ENCODE measurements at regions not wholly inside any gene's neighbourhood (a gene's known extent, or its start where the extent isn't known, plus 50 kb on each side); places are given as distances from the start of the nearest gene placed in this dataset.

GRCh38 chr9:75213765-75214164 is 125.5 kb downstream of the OSTF1 start:
- Histone ChIP-seq H3K27ac (ENCODE audit: low read length) (no peak overlapping the region), H3K4me1 (ENCODE audit: control insufficient read depth in 1 of 2, extremely low read depth in 1 of 2, insufficient read depth in 2 of 2, low read length in 2 of 2) (no peaks in the 10 kb centered on the region), H3K36me3 (ENCODE audit: control insufficient read depth in 2 of 2, extremely low read depth in 1 of 2, insufficient read depth in 1 of 2, low read length in 1 of 2) (no peaks in the 10 kb centered on the region), H3K4me3 (ENCODE audit: control insufficient read depth in 1 of 2, extremely low read depth in 1 of 2, low read length in 1 of 2) (no peak overlapping the region), H3K27me3 (replicated peaks in 1 of 2; ENCODE audit: control insufficient read depth in 2 of 2, extremely low read depth in 1 of 2, insufficient read depth in 2 of 2, low read length in 1 of 2) (no peaks in the 10 kb centered on the region), H3K9me3 (no peaks in the 10 kb centered on the region)
- H3K27me3 Mint-ChIP-seq = no peaks in the 10 kb centered on the region
- POLR2A ChIA-PET = no interaction called here
- H3K36me3 Mint-ChIP-seq = peaks cover 58% of the 10 kb centered on the region
- H3K4me1 Mint-ChIP-seq = no peaks in the 10 kb centered on the region
- WGBS (ENCODE audit: insufficient coverage) = 94% methylated on average over 2 of the region's 3 CpGs
- DNase-seq (no peak), ATAC-seq (replicated peaks in 1 of 4) (no peak)
- CTCF ChIA-PET = interaction anchor here in 1 of 2 donors (1.1 kb wide), 1 partner anchor 16 kb away, joined by 3 read pairs; no protein-coding TSS in a partner anchor
- peaks cover 0 to 3% (median 0%) of the 10 kb centered on the region in 3 donors for H3K9me3 Mint-ChIP-seq
- no peak overlapping the region for H3K27ac Mint-ChIP-seq
- H3K4me3 Mint-ChIP-seq = no peak overlapping the region

GRCh38 chr9:75226403-75227139 is 138.3 kb downstream of the OSTF1 start:
- POLR2A ChIA-PET = no interaction called here
- Mint-ChIP-seq H3K4me3 (no peak overlapping the region), H3K27me3 (peaks cover 0 to 3% of the 10 kb centered on the region in 2 donors), H3K9me3 (peaks cover 11 to 32% (median 21%) of the 10 kb centered on the region in 3 donors), H3K36me3 (peaks cover 57% of the 10 kb centered on the region), H3K27ac (no peak overlapping the region), H3K4me1 (no peaks in the 10 kb centered on the region)
- H3K36me3 ChIP-seq (ENCODE audit: control insufficient read depth in 2 of 2, extremely low read depth in 1 of 2, insufficient read depth in 1 of 2, low read length in 1 of 2) = no peaks in the 10 kb centered on the region
- no peaks in the 10 kb centered on the region for H3K9me3 ChIP-seq
- ATAC-seq (replicated peaks in 1 of 4) = no peak
- H3K4me1 ChIP-seq (ENCODE audit: control insufficient read depth in 1 of 2, extremely low read depth in 1 of 2, insufficient read depth in 2 of 2, low read length in 2 of 2) = no peaks in the 10 kb centered on the region
- H3K27ac ChIP-seq (ENCODE audit: low read length) = no peak overlapping the region
- no peak for DNase-seq
- no peak overlapping the region for H3K4me3 ChIP-seq (ENCODE audit: control insufficient read depth in 1 of 2, extremely low read depth in 1 of 2, low read length in 1 of 2)
- H3K27me3 ChIP-seq (replicated peaks in 1 of 2; ENCODE audit: control insufficient read depth in 2 of 2, extremely low read depth in 1 of 2, insufficient read depth in 2 of 2, low read length in 1 of 2) = no peaks in the 10 kb centered on the region
- WGBS (ENCODE audit: insufficient coverage) = 53% methylated on average over 1 of the region's 2 CpGs
- CTCF ChIA-PET = interaction anchor here in 1 of 2 donors (0.6 kb wide), 1 partner anchor 1052 kb away, joined by 4 read pairs; no protein-coding TSS in a partner anchor

DNA sequence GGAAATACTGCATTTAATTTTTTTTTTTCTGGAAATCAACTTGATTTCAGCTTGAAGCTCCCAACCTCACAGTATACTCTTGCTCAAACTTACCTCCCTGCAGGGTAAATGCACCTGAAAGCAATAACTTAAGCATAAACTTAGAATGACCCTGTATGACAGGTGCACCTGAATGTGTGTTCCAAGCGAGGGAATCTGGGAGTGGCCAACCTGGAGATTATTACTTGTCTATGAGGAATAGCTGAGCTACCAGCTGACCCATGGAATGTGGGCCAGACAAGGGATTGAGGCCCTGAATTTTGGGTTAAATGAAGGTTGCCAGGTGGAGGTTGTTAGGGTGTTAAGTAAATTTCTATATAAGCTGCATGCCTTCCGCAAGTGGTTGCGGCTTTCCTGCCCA is 140.6 kb downstream of the OSTF1 start:
- Histone ChIP-seq H3K9me3 (no peaks in the 10 kb centered on the region), H3K4me3 (ENCODE audit: control insufficient read depth in 1 of 2, extremely low read depth in 1 of 2, low read length in 1 of 2) (no peak overlapping the region), H3K4me1 (ENCODE audit: control insufficient read depth in 1 of 2, extremely low read depth in 1 of 2, insufficient read depth in 2 of 2, low read length in 2 of 2) (no peaks in the 10 kb centered on the region), H3K36me3 (ENCODE audit: control insufficient read depth in 2 of 2, extremely low read depth in 1 of 2, insufficient read depth in 1 of 2, low read length in 1 of 2) (no peaks in the 10 kb centered on the region), H3K27ac (ENCODE audit: low read length) (no peak overlapping the region), H3K27me3 (replicated peaks in 1 of 2; ENCODE audit: control insufficient read depth in 2 of 2, extremely low read depth in 1 of 2, insufficient read depth in 2 of 2, low read length in 1 of 2) (no peaks in the 10 kb centered on the region)
- no peak for ATAC-seq (replicated peaks in 1 of 4)
- 87% methylated on average over 3 of the region's 3 CpGs for WGBS (ENCODE audit: insufficient coverage)
- Mint-ChIP-seq H3K36me3 (peaks cover 55% of the 10 kb centered on the region), H3K4me3 (no peak overlapping the region), H3K4me1 (no peaks in the 10 kb centered on the region), H3K9me3 (peaks cover 11 to 28% (median 17%) of the 10 kb centered on the region in 3 donors), H3K27me3 (peaks cover 0 to 3% of the 10 kb centered on the region in 2 donors), H3K27ac (no peak overlapping the region)
- CTCF ChIA-PET = no interaction called here
- POLR2A ChIA-PET = no interaction called here
- no peak for DNase-seq

GRCh38 chr9:75229605-75230332 is 141.5 kb downstream of the OSTF1 start:
- no peaks in the 10 kb centered on the region for H3K4me1 ChIP-seq (ENCODE audit: control insufficient read depth in 1 of 2, extremely low read depth in 1 of 2, insufficient read depth in 2 of 2, low read length in 2 of 2)
- Mint-ChIP-seq H3K27ac (no peak overlapping the region), H3K9me3 (peaks cover 7 to 26% (median 14%) of the 10 kb centered on the region in 3 donors), H3K27me3 (no peaks in the 10 kb centered on the region), H3K36me3 (peaks cover 49% of the 10 kb centered on the region), H3K4me1 (no peaks in the 10 kb centered on the region), H3K4me3 (no peak overlapping the region)
- H3K36me3 ChIP-seq (ENCODE audit: control insufficient read depth in 2 of 2, extremely low read depth in 1 of 2, insufficient read depth in 1 of 2, low read length in 1 of 2) = no peaks in the 10 kb centered on the region
- H3K27me3 ChIP-seq (replicated peaks in 1 of 2; ENCODE audit: control insufficient read depth in 2 of 2, extremely low read depth in 1 of 2, insufficient read depth in 2 of 2, low read length in 1 of 2) = no peaks in the 10 kb centered on the region
- ATAC-seq (replicated peaks in 1 of 4) (no peak), DNase-seq (no peak)
- no peak overlapping the region for H3K4me3 ChIP-seq (ENCODE audit: control insufficient read depth in 1 of 2, extremely low read depth in 1 of 2, low read length in 1 of 2)
- no peaks in the 10 kb centered on the region for H3K9me3 ChIP-seq
- WGBS (ENCODE audit: insufficient coverage) = 50% methylated on average over 1 of the region's 5 CpGs
- no peak overlapping the region for H3K27ac ChIP-seq (ENCODE audit: low read length)
- CTCF ChIA-PET = interaction anchor here (0.5 to 0.6 kb wide), 3 partner anchors 65 to 1928 kb away, joined by 3 to 5 read pairs (median 4); no protein-coding TSS in a partner anchor
- POLR2A ChIA-PET = interaction anchor here in 1 of 2 donors (0.6 kb wide), 1 partner anchor 64 kb away, joined by 3 read pairs; no protein-coding TSS in a partner anchor

DNA sequence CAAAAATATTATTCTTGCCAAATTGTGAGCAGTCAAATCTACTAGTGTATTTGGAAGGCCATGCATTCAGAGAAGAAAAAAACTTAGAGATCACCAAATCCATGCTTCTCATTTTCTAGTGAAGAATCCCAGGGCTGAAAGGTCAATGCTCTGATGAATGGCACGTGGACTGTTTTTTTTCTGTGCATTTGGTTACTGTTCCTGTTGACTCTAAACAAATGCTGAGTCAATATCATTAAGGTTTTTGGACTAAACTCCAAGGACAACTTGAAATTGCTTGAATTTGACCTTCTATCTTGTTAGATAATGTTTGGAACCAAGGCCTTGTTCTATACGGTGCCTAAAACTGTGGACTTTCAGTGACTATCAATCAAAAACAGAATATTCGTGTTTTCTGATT is 142.2 kb downstream of the OSTF1 start:
- no peak overlapping the region for H3K4me3 Mint-ChIP-seq
- peaks cover 45% of the 10 kb centered on the region for H3K36me3 Mint-ChIP-seq
- 80% methylated on average over 1 of the region's 3 CpGs for WGBS (ENCODE audit: insufficient coverage)
- no peak for ATAC-seq (replicated peaks in 1 of 4)
- Histone ChIP-seq H3K27ac (ENCODE audit: low read length) (no peak overlapping the region), H3K27me3 (replicated peaks in 1 of 2; ENCODE audit: control insufficient read depth in 2 of 2, extremely low read depth in 1 of 2, insufficient read depth in 2 of 2, low read length in 1 of 2) (no peaks in the 10 kb centered on the region), H3K4me3 (ENCODE audit: control insufficient read depth in 1 of 2, extremely low read depth in 1 of 2, low read length in 1 of 2) (no peak overlapping the region), H3K4me1 (ENCODE audit: control insufficient read depth in 1 of 2, extremely low read depth in 1 of 2, insufficient read depth in 2 of 2, low read length in 2 of 2) (no peaks in the 10 kb centered on the region), H3K36me3 (ENCODE audit: control insufficient read depth in 2 of 2, extremely low read depth in 1 of 2, insufficient read depth in 1 of 2, low read length in 1 of 2) (no peaks in the 10 kb centered on the region), H3K9me3 (no peaks in the 10 kb centered on the region)
- POLR2A ChIA-PET = no interaction called here
- H3K9me3 Mint-ChIP-seq = peaks cover 6 to 27% (median 17%) of the 10 kb centered on the region in 3 donors
- no peak for DNase-seq
- H3K27ac Mint-ChIP-seq = no peak overlapping the region
- no peaks in the 10 kb centered on the region for H3K4me1 Mint-ChIP-seq
- H3K27me3 Mint-ChIP-seq = no peaks in the 10 kb centered on the region
- CTCF ChIA-PET = interaction anchor here (0.5 to 0.6 kb wide), 3 partner anchors 66 to 1927 kb away, joined by 3 to 5 read pairs (median 4); no protein-coding TSS in a partner anchor

DNA sequence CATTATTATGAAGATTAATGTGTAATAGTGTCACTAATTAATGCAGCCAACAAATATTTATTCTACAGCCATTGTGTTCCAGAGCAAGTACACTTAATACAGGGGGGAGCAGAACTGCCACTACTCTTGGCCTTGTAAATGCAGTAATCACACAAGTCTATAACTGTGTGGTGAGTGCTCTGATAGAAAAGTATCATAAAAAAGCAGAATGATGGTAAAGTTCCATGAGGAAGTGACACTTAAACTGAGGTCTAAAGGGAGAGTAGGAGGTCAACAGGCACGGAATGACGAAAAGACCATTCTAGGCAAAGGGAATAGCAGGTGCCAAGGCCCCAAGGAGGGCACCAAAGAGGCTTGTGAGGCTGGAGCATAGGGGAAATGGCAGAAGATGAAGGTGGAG is 142.9 kb downstream of the OSTF1 start:
- H3K4me3 Mint-ChIP-seq = no peak overlapping the region
- Histone ChIP-seq H3K36me3 (ENCODE audit: control insufficient read depth in 2 of 2, extremely low read depth in 1 of 2, insufficient read depth in 1 of 2, low read length in 1 of 2) (no peaks in the 10 kb centered on the region), H3K4me1 (ENCODE audit: control insufficient read depth in 1 of 2, extremely low read depth in 1 of 2, insufficient read depth in 2 of 2, low read length in 2 of 2) (no peaks in the 10 kb centered on the region), H3K27ac (ENCODE audit: low read length) (no peak overlapping the region), H3K27me3 (replicated peaks in 1 of 2; ENCODE audit: control insufficient read depth in 2 of 2, extremely low read depth in 1 of 2, insufficient read depth in 2 of 2, low read length in 1 of 2) (no peaks in the 10 kb centered on the region), H3K9me3 (no peaks in the 10 kb centered on the region), H3K4me3 (ENCODE audit: control insufficient read depth in 1 of 2, extremely low read depth in 1 of 2, low read length in 1 of 2) (no peak overlapping the region)
- H3K27me3 Mint-ChIP-seq = no peaks in the 10 kb centered on the region
- WGBS (ENCODE audit: insufficient coverage) = 83% methylated on average over 2 of the region's 2 CpGs
- H3K9me3 Mint-ChIP-seq = peaks cover 6 to 25% (median 13%) of the 10 kb centered on the region in 3 donors
- ChIA-PET CTCF (no interaction called here), POLR2A (no interaction called here)
- DNase-seq = no peak
- ATAC-seq (replicated peaks in 1 of 4) = no peak
- H3K27ac Mint-ChIP-seq = no peak overlapping the region
- peaks cover 42% of the 10 kb centered on the region for H3K36me3 Mint-ChIP-seq
- no peaks in the 10 kb centered on the region for H3K4me1 Mint-ChIP-seq
